Testis (tissue), 2 donors: ENCODE measurements at regions not wholly inside any gene's neighbourhood (a gene's known extent, or its start where the extent isn't known, plus 50 kb on each side); places are given as distances from the start of the nearest gene placed in this dataset.

Source experiments
- DNase-seq: peaks from one replicate; pipeline ENCODE4 v3.0.0-alpha.2; 2019
- H3K27ac ChIP-seq, 2 donors: fragments of 200-600 bp; sonication (generic); one replicate each; pipeline ENCODE4 v1.5.1; 2019
- H3K27me3 ChIP-seq: fragments of 200-600 bp; sonication (generic); one replicate; pipeline ENCODE4 v1.5.1; 2019
- H3K36me3 ChIP-seq: fragments of 200-600 bp; sonication (generic); one replicate; pipeline ENCODE4 v1.5.1; 2017; ENCODE audit warnings: low read depth; ENCODE audit errors: missing control alignments
- H3K4me1 ChIP-seq: fragments of 200-600 bp; sonication (generic); one replicate; pipeline ENCODE4 v1.5.1; 2019
- H3K4me3 ChIP-seq, 2 donors: fragments of 200-600 bp; sonication (generic); one replicate each; pipeline ENCODE4 v1.5.1; 2017 to 2019
- H3K9me3 ChIP-seq: fragments of 200-600 bp; sonication (generic); one replicate; pipeline ENCODE4 v1.5.1; 2017
- CTCF ChIP-seq, 3 experiments: fragments of 450-650 bp in 2 of 3; fragments of 200-600 bp in 1 of 3; sonication (generic) in 1 of 3; IDR thresholded peaks; one replicate each; pipeline ENCODE4 v1.5.1; 2016 to 2019; ENCODE audit warnings: antibody characterized with exemption in 3 of 3, mild to moderate bottlenecking in 2 of 3, moderate library complexity in 1 of 3
- POLR2A ChIP-seq: fragments of 450-650 bp; IDR thresholded peaks from one replicate; pipeline ENCODE4 v1.6.1; 2017; ENCODE audit warnings: antibody characterized with exemption, mild to moderate bottlenecking, moderate library complexity
- WGBS, 2 donors: methylation state at CpG; one replicate each; pipeline ENCODE4 v1.1.5; 2018; 5-methylcytosine and 5-hydroxymethylcytosine counted together
- intact Hi-C: fragments of 100-400 bp; cut with DNase I; formaldehyde crosslinking; loops from one replicate; pipeline ENCODE4 v1.15.1; 2023; ENCODE audit warnings: low total_unique reads

- no peak overlapping the region for H3K27ac ChIP-seq
- H3K4me3 ChIP-seq, result no peak overlapping the region
- H3K27me3 ChIP-seq, result no peaks in the 10 kb centered on the region
- no peaks in the 10 kb centered on the region for H3K36me3 ChIP-seq
- TF ChIP-seq POLR2A (no peak), CTCF (IDR thresholded peaks at IDR 0.05) (no peak)
- no peaks in the 10 kb centered on the region for H3K9me3 ChIP-seq
- intact Hi-C loops, result no loop called here
- DNase-seq, result no peak
- 76 to 78% methylated on average over 1 of the region's 1 CpG for WGBS, 2 donors
- H3K4me1 ChIP-seq, result no peaks in the 10 kb centered on the region
Measured at GRCh38 chr11:92099183-92099582, 125.4 kb upstream of the FAT3 start.

GRCh38 chr11:92098172-92098571 is 126.4 kb upstream of the FAT3 start:
- DNase-seq, result no peak
- TF ChIP-seq POLR2A, result no peak
- no peak for TF ChIP-seq CTCF (IDR thresholded peaks at IDR 0.05)
- H3K27ac ChIP-seq, result no peak overlapping the region
- no peaks in the 10 kb centered on the region for H3K9me3 ChIP-seq
- no peaks in the 10 kb centered on the region for H3K4me1 ChIP-seq
- intact Hi-C loops, result no loop called here
- no peaks in the 10 kb centered on the region for H3K27me3 ChIP-seq
- H3K4me3 ChIP-seq, result no peak overlapping the region
- no peaks in the 10 kb centered on the region for H3K36me3 ChIP-seq
- 73 to 75% methylated on average over 2 of the region's 2 CpGs for WGBS, 2 donors

GRCh38 chr11:92087725-92088537 is 136.7 kb upstream of the FAT3 start:
- no peaks in the 10 kb centered on the region for H3K4me1 ChIP-seq
- DNase-seq, result no peak
- no peak overlapping the region for H3K27ac ChIP-seq
- H3K4me3 ChIP-seq, result no peak overlapping the region
- no peaks in the 10 kb centered on the region for H3K9me3 ChIP-seq
- no peaks in the 10 kb centered on the region for H3K27me3 ChIP-seq
- H3K36me3 ChIP-seq, result no peaks in the 10 kb centered on the region
- TF ChIP-seq POLR2A (no peak), CTCF (IDR thresholded peaks at IDR 0.05) (no peak)
- WGBS, 2 donors, result 71 to 82% methylated on average over 5 of the region's 5 CpGs
- intact Hi-C loops, result no loop called here

- no peak overlapping the region for H3K27ac ChIP-seq
Measured at GRCh38 chr11:92083123-92083522, 141.5 kb upstream of the FAT3 start.

More at GRCh38 chr11:92083123-92083522, 141.5 kb upstream of the FAT3 start:
- H3K4me3 ChIP-seq, result no peak overlapping the region
- H3K36me3 ChIP-seq, result no peaks in the 10 kb centered on the region
- no peaks in the 10 kb centered on the region for H3K9me3 ChIP-seq
- WGBS, 2 donors, result 46 to 67% methylated on average over 3 of the region's 3 CpGs
- H3K4me1 ChIP-seq, result no peaks in the 10 kb centered on the region
- no peak for DNase-seq
- no peak for TF ChIP-seq POLR2A
- TF ChIP-seq CTCF (IDR thresholded peaks at IDR 0.05), result no peak
- no peaks in the 10 kb centered on the region for H3K27me3 ChIP-seq
- intact Hi-C loops, result no loop called here
